Erythroblast (primary cell): ENCODE measurements at regions not wholly inside any gene's neighbourhood (a gene's known extent, or its start where the extent isn't known, plus 50 kb on each side); places are given as distances from the start of the nearest gene placed in this dataset.

Source experiments
- GATA1 ChIP-seq: IDR thresholded peaks from 2 replicates; pipeline ENCODE4 v1.6.1; 2011; ENCODE audit warnings: low read depth, mild to moderate bottlenecking, control low read depth, low read length, moderate library complexity
- POLR2A ChIP-seq: IDR thresholded peaks from 2 replicates; pipeline ENCODE4 v1.6.1; 2011; ENCODE audit warnings: mild to moderate bottlenecking, low read length

DNA sequence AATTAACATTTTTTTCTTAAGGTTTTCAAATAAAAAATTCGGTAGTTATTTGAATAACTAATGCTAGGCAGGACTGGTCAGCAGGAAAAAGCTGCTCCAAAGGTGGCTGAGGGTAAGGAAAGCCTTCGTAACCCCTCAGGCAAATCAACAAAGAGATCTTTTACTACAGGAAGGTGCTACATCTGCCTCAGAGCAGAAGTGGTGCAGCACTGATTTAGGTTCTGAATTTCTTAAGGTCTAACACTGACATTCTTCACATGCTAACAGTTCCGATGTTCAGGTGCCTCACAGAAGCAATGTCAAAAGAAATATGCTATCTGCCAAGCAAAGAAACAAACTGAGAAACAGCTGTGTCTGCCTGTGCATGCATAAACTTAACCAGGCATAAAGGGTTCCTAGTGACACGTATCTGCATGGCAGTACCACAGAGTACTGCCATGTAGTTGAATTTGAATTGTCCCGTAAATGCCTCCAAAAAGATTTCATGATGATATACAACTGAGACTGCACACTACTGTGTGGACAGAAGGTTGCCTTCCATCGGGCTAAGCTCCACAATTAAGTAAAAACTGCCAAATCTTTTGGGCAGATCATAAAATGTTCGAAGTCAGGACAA lies 275.0 kb upstream of the NSMCE3 start:
- TF ChIP-seq POLR2A, result no peak
- no peak for TF ChIP-seq GATA1
